HG02678 (cell line): ENCODE measurements at regions not wholly inside any gene's neighbourhood (a gene's known extent, or its start where the extent isn't known, plus 50 kb on each side); places are given as distances from the start of the nearest gene placed in this dataset.

ENCODE experiments used
- ATAC-seq: cut with Tn5 transposase; IDR thresholded peaks from one replicate; pipeline ENCODE4 v1.9.1; 2021; ENCODE audit warnings: mild to moderate bottlenecking, moderate library complexity; ENCODE audit not compliant: unreplicated experiment

- no peak for ATAC-seq
Observed at GRCh38 chr4:73001885-73002284, 67.6 kb downstream of the COX18 start.

GRCh38 chr4:72997409-72997808, 72.1 kb downstream of the COX18 start:
- no peak for ATAC-seq

GRCh38 chr4:72994670-72995069, 74.8 kb downstream of the COX18 start:
- ATAC-seq = no peak

- no peak for ATAC-seq
Observed at GRCh38 chr4:72993876-72994275, 75.6 kb downstream of the COX18 start.

GRCh38 chr4:72991873-72992272, 77.6 kb downstream of the COX18 start:
- ATAC-seq = no peak

- ATAC-seq = no peak
Observed at GRCh38 chr4:72987741-72988729, 81.5 kb downstream of the COX18 start.

GRCh38 chr4:72984351-72984750, 85.2 kb downstream of the COX18 start:
- ATAC-seq = no peak

GRCh38 chr4:72983709-72984108, 85.8 kb downstream of the COX18 start:
- ATAC-seq = no peak

GRCh38 chr4:72977936-72978485, 91.5 kb downstream of the COX18 start:
- ATAC-seq = no peak

- ATAC-seq = no peak
Observed at GRCh38 chr4:72975488-72975784, 94.1 kb downstream of the COX18 start.

- no peak for ATAC-seq
Observed at GRCh38 chr4:72974694-72975487, 94.6 kb downstream of the COX18 start.

GRCh38 chr4:72971572-72971971, 97.9 kb downstream of the COX18 start:
- ATAC-seq = no peak

- no peak for ATAC-seq
Observed at GRCh38 chr4:72970756-72971155, 98.8 kb downstream of the COX18 start.

- no peak for ATAC-seq
Observed at GRCh38 chr4:72969976-72970375, 99.5 kb downstream of the COX18 start.

- ATAC-seq = peak; percentile 75
Observed at GRCh38 chr4:72966652-72967051, 102.9 kb downstream of the COX18 start.

- no peak for ATAC-seq
Observed at GRCh38 chr4:72959411-72959810, 110.1 kb downstream of the COX18 start.

GRCh38 chr4:72954811-72955210, 114.7 kb downstream of the COX18 start:
- no peak for ATAC-seq

- ATAC-seq = no peak
Observed at GRCh38 chr4:72953571-72953970, 115.9 kb downstream of the COX18 start.

GRCh38 chr4:72951628-72952027, 117.9 kb downstream of the COX18 start:
- no peak for ATAC-seq

- no peak for ATAC-seq
Observed at GRCh38 chr4:72951147-72951546, 118.4 kb downstream of the COX18 start.

- no peak for ATAC-seq
Observed at GRCh38 chr4:72948080-72948479, 121.4 kb downstream of the COX18 start.
